ENCODE measurements at regions not wholly inside any gene's neighbourhood (a gene's known extent, or its start where the extent isn't known, plus 50 kb on each side); places are given as distances from the start of the nearest gene placed in this dataset.

- no peak for TF ChIP-seq PAX5 (IDR thresholded peaks at IDR 0.05; ENCODE audit: insufficient read depth, low read length, severe bottlenecking)
- no peak for TF ChIP-seq POLR2AphosphoS5 (IDR thresholded peaks at IDR 0.05; ENCODE audit: low read depth, low read length)
- no peak for TF ChIP-seq TAF1 (IDR thresholded peaks at IDR 0.05; ENCODE audit: low read depth, low read length)
- TF ChIP-seq POLR2A (IDR thresholded peaks at IDR 0.05; ENCODE audit: low read depth, low read length): no peak
Measured at GRCh38 chr12:124622331-124622730, 54.9 kb upstream of the NCOR2 start.

Data from GM12891 (cell line).